ENCODE measurements at regions not wholly inside any gene's neighbourhood (a gene's known extent, or its start where the extent isn't known, plus 50 kb on each side); places are given as distances from the start of the nearest gene placed in this dataset.

- no peak for DNase-seq
These were observed 75.1 kb downstream of the LINGO1 start for GRCh38 chr15:77557564-77557963.

- no peak for DNase-seq
These were observed 75.6 kb downstream of the LINGO1 start for GRCh38 chr15:77557144-77557543.

- DNase-seq: no peak
These were observed 76.1 kb downstream of the LINGO1 start for GRCh38 chr15:77556622-77557021.

GRCh38 chr15:77555232-77555631 is 77.5 kb downstream of the LINGO1 start:
- no peak for DNase-seq

GRCh38 chr15:77554306-77555080 is 78.2 kb downstream of the LINGO1 start:
- no peak for DNase-seq

- DNase-seq: no peak
These were observed 79.0 kb downstream of the LINGO1 start for GRCh38 chr15:77553695-77554094.

GRCh38 chr15:77553257-77553656 is 79.5 kb downstream of the LINGO1 start:
- DNase-seq: no peak

- DNase-seq: no peak
These were observed 80.6 kb downstream of the LINGO1 start for GRCh38 chr15:77552066-77552465.

- no peak for DNase-seq
These were observed 82.1 kb downstream of the LINGO1 start for GRCh38 chr15:77550301-77551251.

- no peak for DNase-seq
These were observed 83.0 kb downstream of the LINGO1 start for GRCh38 chr15:77549576-77550288.

- DNase-seq: no peak
These were observed 83.8 kb downstream of the LINGO1 start for GRCh38 chr15:77548589-77549557.

GRCh38 chr15:77547801-77548588 is 84.7 kb downstream of the LINGO1 start:
- no peak for DNase-seq

- no peak for DNase-seq
These were observed 85.8 kb downstream of the LINGO1 start for GRCh38 chr15:77546870-77547269.

- no peak for DNase-seq
These were observed 86.6 kb downstream of the LINGO1 start for GRCh38 chr15:77546050-77546501.

- DNase-seq: no peak
These were observed 87.7 kb downstream of the LINGO1 start for GRCh38 chr15:77545058-77545457.

GRCh38 chr15:77544162-77544561 is 88.5 kb downstream of the LINGO1 start:
- no peak for DNase-seq

GRCh38 chr15:77543159-77543882 is 89.4 kb downstream of the LINGO1 start:
- DNase-seq: peak; percentile 81 to 85

- no peak for DNase-seq
These were observed 90.2 kb downstream of the LINGO1 start for GRCh38 chr15:77542491-77543001.

GRCh38 chr15:77541421-77542181 is 91.1 kb downstream of the LINGO1 start:
- DNase-seq: no peak

Measured in stimulated activated CD4-positive, alpha-beta T cell treated with anti-CD3 and anti-CD28 coated beads, Interleukin-2, amount 100 ng/mL, for 24 hours (primary cell).